Ishikawa (cell line): ENCODE measurements at regions not wholly inside any gene's neighbourhood (a gene's known extent, or its start where the extent isn't known, plus 50 kb on each side); places are given as distances from the start of the nearest gene placed in this dataset.

Experiments
- EP300 ChIP-seq: IDR thresholded peaks from 2 replicates; pipeline ENCODE4 v1.6.1; 2012; ENCODE audit warnings: borderline replicate concordance
- FOXM1 ChIP-seq: IDR thresholded peaks from 2 replicates; pipeline ENCODE4 v1.6.1; 2012; ENCODE audit warnings: low read depth, borderline replicate concordance
- RAD21 ChIP-seq: IDR thresholded peaks from 2 replicates; pipeline ENCODE4 v1.6.1; 2012; ENCODE audit warnings: low read depth
- REST ChIP-seq: IDR thresholded peaks from 2 replicates; pipeline ENCODE4 v1.6.1; 2012; ENCODE audit warnings: low read depth, mild to moderate bottlenecking
- TAF1 ChIP-seq: IDR thresholded peaks from 2 replicates; pipeline ENCODE4 v1.6.1; 2012; ENCODE audit warnings: low read depth, mild to moderate bottlenecking
- USF1 ChIP-seq: IDR thresholded peaks from 2 replicates; pipeline ENCODE4 v1.6.1; 2012
- YY1 ChIP-seq: IDR thresholded peaks from 2 replicates; pipeline ENCODE4 v1.6.1; 2012; ENCODE audit warnings: low read depth

GRCh38 chr6:141851063-141851462 lies 281.7 kb upstream of the GJE1 start:
- TF ChIP-seq TAF1 (no peak), RAD21 (no peak), YY1 (no peak), USF1 (no peak), EP300 (no peak), FOXM1 (no peak), REST (peak; percentile 50; the same call in 1 of the 2 replicates)
